Neutrophil (primary cell): ENCODE measurements at regions not wholly inside any gene's neighbourhood (a gene's known extent, or its start where the extent isn't known, plus 50 kb on each side); places are given as distances from the start of the nearest gene placed in this dataset.

Source experiments
- H3K27ac ChIP-seq: fragments of 200-600 bp; sonication (generic); 2 replicates; pipeline ENCODE4 v1.5.1; 2016; ENCODE audit warnings: mild to moderate bottlenecking, moderate library complexity
- H3K27me3 ChIP-seq: fragments of 200-600 bp; sonication (generic); 2 replicates; pipeline ENCODE4 v1.6.0; 2016; ENCODE audit warnings: mild to moderate bottlenecking
- H3K36me3 ChIP-seq: fragments of 200-600 bp; sonication (generic); 2 replicates; pipeline ENCODE4 v1.5.1; 2017
- H3K4me1 ChIP-seq, 2 experiments: fragments of 200-600 bp in 1 of 2; sonication (generic) in 1 of 2; 1 replicate in 1 of 2; 2 replicates in 1 of 2; pipeline versions ENCODE4 v1.5.1 to v1.6.1; 2013 to 2016; ENCODE audit warnings: low read depth in 1 of 2, low read length in 1 of 2, mild to moderate bottlenecking in 1 of 2, moderate library complexity in 1 of 2; ENCODE audit not compliant: control insufficient read depth in 1 of 2, insufficient read depth in 1 of 2
- H3K4me3 ChIP-seq, 2 experiments: fragments of 200-600 bp in 1 of 2; sonication (generic) in 1 of 2; 1 replicate in 1 of 2; 2 replicates in 1 of 2; pipeline ENCODE4 v1.5.1; 2013 to 2016; ENCODE audit warnings: low read depth in 1 of 2, low read length in 1 of 2, mild to moderate bottlenecking in 1 of 2, moderate library complexity in 1 of 2
- H3K9me3 ChIP-seq: fragments of 200-600 bp; sonication (generic); 2 replicates; pipeline ENCODE4 v1.5.1; 2016
- CTCF ChIP-seq: fragments of 200-600 bp; sonication (generic); IDR thresholded peaks from 2 replicates; pipeline ENCODE4 v1.5.1; 2016; ENCODE audit warnings: antibody characterized with exemption

- no peak for TF ChIP-seq CTCF
- H3K4me1 ChIP-seq = peaks cover 25 to 42% of the 10 kb centered on the region in 2 experiments
- no peaks in the 10 kb centered on the region for H3K9me3 ChIP-seq
Observed at GRCh38 chr1:182173808-182174512, 112.4 kb upstream of the ZNF648 start.

DNA sequence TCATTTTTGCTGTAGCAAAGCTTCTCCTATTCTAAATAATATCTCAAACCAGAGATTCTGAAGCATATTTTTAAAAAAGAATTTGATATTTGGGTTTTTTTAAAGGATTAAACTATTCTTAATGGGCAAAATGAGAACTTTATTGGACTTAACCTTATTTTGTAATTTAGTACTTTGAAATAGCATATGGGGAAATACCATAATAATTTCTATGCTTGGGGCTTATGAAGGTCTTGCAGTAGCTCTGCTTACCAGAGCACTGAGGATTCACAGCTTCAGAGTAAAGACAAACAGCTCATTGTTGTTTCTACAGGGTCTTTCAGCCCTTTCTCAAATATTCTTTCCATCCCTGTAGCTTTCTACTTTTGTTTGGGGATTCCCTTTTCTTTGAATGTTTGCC is 111.2 kb upstream of the ZNF648 start:
- H3K27ac ChIP-seq = no peak overlapping the region
- peaks cover 28 to 47% of the 10 kb centered on the region in 2 experiments for H3K4me1 ChIP-seq
- no peaks in the 10 kb centered on the region for H3K27me3 ChIP-seq
- H3K36me3 ChIP-seq = no peaks in the 10 kb centered on the region
- TF ChIP-seq CTCF = no peak
- H3K4me3 ChIP-seq = no peak overlapping the region
- H3K9me3 ChIP-seq = no peaks in the 10 kb centered on the region

More at GRCh38 chr1:182173808-182174512, 112.4 kb upstream of the ZNF648 start:
- Histone ChIP-seq H3K4me3 (no peak overlapping the region), H3K27me3 (no peaks in the 10 kb centered on the region), H3K27ac (no peak overlapping the region), H3K36me3 (no peaks in the 10 kb centered on the region)

DNA sequence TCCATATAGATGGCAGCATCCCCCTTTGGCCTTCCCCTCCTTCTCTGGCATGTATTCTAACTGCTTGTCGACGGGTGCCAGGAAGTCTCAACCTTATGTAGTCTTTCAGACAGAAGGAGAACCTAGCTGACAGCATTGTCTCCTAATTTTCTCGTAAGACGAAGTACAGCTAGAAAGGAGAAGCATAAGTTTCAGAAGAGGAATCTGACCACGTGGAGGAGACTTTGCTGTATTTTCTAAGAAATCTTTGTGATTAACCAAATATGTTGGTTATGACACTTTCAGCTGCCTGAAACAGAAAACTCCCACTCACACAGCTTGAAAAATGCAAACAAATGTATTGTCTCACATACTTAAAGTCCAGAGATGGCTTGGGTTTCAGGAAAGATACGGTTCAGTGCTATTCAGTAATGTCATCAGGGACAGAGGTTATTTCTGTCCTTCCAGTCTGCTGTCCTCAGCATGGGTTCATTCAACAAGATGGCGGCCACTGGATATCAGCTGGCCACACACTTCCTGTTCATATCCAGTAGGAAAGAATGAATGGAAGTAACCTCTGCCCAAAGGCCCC is 109.5 kb upstream of the ZNF648 start:
- no peak for TF ChIP-seq CTCF

DNA sequence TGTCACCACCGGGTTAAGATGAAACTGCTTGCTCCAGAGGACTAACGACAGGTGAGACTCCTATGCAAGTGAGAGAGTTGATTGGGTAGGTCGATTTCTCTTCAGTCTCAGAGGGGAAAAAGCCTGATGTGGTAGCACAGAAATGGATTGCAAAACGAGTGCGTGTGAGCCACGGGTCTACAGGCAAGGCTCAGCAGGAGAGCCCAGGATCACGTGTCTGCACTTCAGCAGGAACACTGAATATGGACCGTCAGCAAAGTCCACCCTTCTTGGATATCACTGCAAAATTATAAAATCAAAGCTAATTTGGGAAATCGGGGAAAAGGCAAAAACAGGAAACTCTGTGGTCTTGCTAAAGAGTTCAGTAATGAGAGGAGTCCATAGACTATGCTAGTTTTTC is 107.7 kb upstream of the ZNF648 start:
- peak overlapping the region; percentile 20 to 28 for H3K4me3 ChIP-seq
- no peaks in the 10 kb centered on the region for H3K36me3 ChIP-seq
- no peak for TF ChIP-seq CTCF
- H3K27me3 ChIP-seq = no peaks in the 10 kb centered on the region
- no peaks in the 10 kb centered on the region for H3K9me3 ChIP-seq
- peak overlapping the region; percentile 79 for H3K27ac ChIP-seq
- peaks cover 28 to 37% of the 10 kb centered on the region in 2 experiments for H3K4me1 ChIP-seq

More for the DNA sequence above, 109.5 kb upstream of the ZNF648 start:
- Histone ChIP-seq H3K27me3 (no peaks in the 10 kb centered on the region), H3K4me1 (peaks cover 28 to 47% of the 10 kb centered on the region in 2 experiments), H3K9me3 (no peaks in the 10 kb centered on the region), H3K27ac (peak overlapping the region; percentile 79), H3K4me3 (no peak overlapping the region), H3K36me3 (no peaks in the 10 kb centered on the region)

- H3K27me3 ChIP-seq = no peaks in the 10 kb centered on the region
- H3K9me3 ChIP-seq = no peaks in the 10 kb centered on the region
- no peak for TF ChIP-seq CTCF
- peaks cover 28 to 34% of the 10 kb centered on the region in 2 experiments for H3K4me1 ChIP-seq
- no peaks in the 10 kb centered on the region for H3K36me3 ChIP-seq
- no peak overlapping the region for H3K4me3 ChIP-seq
- no peak overlapping the region for H3K27ac ChIP-seq
Observed at GRCh38 chr1:182166750-182167149, 105.2 kb upstream of the ZNF648 start.
